GM18907 (cell line): ENCODE measurements at regions not wholly inside any gene's neighbourhood (a gene's known extent, or its start where the extent isn't known, plus 50 kb on each side); places are given as distances from the start of the nearest gene placed in this dataset.

Source experiments
- ATAC-seq: cut with Tn5 transposase; IDR thresholded peaks from one replicate; pipeline ENCODE4 v1.9.1; 2021; ENCODE audit warnings: mild to moderate bottlenecking, moderate library complexity; ENCODE audit not compliant: unreplicated experiment

DNA sequence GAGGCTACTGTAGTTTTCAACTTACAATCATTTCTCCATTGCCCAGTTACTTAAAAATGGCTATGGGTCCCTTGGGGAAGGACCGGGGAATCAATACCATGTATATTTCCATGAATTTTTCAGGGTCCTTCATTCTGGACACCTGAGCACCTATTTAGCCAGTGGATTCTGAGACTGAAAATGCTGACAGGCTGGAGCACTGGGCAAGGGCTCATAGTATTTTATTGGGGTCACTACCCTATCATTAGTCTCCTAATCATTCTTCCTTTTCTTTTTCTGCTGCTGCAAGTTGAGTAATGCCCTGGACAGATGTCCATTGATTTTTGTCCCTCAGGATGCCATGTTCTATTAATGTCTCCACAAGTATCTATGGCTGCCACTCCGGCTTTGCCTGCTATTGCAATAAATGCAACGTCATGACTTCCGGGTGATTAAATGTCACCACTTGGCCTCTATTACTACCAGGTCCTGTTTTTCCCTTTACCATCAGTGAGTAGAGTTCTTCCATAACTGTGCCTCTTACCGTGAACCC lies 279.3 kb upstream of the FBXL7 start:
- ATAC-seq, result no peak

DNA sequence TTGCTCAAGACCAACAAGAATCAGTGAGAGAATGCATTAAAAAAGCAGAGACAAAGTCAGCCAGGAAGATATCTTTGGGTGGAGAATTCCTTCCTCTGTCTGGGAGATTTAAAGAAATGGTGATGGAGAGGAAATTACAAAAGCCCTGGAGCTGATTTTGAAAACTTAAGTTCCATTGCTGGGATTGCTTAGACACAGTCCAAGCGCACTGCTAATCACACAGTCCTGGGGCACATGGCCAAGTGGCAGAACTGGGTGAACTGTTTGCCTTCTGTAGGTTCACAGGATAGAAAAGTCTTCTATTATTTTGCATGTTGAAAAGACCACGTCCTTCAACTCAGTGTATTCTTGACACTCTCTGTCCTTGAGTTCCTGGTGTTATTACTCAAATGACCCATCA lies 284.9 kb upstream of the FBXL7 start:
- ATAC-seq, result no peak

GRCh38 chr5:15214010-15214409 lies 286.0 kb upstream of the FBXL7 start:
- ATAC-seq, result no peak

DNA sequence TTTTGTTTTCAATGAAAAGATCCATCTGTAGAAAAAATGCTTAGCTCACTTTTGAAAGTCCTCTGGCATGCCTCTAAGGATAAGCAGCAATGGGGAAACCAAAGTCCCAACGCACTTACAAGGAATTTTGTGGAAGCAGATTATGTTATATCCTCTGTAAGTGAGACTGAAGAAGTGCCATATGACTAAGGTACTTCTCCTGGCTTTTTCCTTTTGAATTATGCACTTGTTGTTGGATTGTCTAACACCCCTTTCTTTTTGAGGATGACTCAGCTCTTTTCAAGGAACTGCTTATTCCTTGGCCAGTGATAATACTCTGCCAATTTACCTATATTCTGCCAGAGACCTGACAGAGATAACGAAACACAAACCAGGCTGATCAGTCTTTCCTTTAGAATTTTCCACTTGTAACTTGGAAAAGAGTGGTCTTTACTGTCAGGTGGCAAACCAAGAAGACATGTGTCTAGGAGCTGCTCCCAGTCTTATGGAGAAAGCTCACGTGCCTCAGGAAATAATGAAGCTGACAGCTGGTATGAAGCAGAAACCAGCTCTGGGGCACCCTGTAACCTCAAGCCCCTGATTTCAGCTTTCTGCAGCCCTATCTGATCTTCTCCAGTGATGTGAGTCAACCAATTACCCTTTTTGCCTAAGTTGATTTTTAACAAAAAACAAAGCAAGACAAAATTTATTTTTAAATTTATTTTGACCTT lies 290.8 kb upstream of the FBXL7 start:
- no peak for ATAC-seq

DNA sequence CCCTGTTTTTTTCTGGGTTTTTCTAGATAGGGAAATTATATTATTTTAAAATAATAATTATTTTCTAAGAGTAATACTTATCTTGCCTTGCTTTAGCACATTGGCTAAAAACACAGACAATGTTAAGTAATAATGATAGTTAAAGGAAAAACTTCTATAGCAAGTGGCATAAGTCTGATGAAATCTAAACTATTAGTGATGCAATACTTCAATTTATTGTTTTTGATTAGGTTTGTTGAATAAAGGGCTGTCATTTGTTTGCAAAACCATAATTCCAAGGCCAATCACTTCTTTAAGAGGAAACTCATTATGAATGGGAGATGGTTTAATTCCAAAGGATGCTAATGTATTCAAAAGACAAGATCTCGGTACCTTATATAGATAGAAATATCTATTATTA lies 293.8 kb upstream of the FBXL7 start:
- no peak for ATAC-seq

- no peak for ATAC-seq
Measured at GRCh38 chr5:15203376-15203775, 296.6 kb upstream of the FBXL7 start.

- no peak for ATAC-seq
Measured at GRCh38 chr5:15191012-15191411, 309.0 kb upstream of the FBXL7 start.

GRCh38 chr5:15183520-15183919 lies 311.9 kb upstream of the ANKH start:
- ATAC-seq, result no peak

- ATAC-seq, result no peak
Measured at GRCh38 chr5:15170173-15170572, 298.6 kb upstream of the ANKH start.

DNA sequence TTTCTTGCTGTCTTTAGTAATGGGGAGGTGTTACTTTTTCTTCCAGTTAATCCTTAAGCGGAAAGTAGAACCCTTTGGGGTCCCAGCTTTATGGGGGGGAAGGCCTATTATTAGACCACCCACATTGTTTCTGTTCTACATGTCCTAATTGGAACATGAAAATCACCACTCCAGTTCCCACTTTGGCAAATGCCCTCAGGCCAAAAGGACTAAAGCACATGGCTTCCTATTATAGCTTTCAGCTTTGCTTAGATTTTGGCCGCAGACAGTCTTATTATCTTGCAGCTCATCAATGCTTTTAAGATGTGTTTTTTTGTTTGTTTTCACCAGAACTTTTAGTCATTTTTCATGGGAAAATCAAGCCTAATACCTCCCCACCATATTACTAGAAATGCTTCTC lies 296.8 kb upstream of the ANKH start:
- ATAC-seq, result no peak

DNA sequence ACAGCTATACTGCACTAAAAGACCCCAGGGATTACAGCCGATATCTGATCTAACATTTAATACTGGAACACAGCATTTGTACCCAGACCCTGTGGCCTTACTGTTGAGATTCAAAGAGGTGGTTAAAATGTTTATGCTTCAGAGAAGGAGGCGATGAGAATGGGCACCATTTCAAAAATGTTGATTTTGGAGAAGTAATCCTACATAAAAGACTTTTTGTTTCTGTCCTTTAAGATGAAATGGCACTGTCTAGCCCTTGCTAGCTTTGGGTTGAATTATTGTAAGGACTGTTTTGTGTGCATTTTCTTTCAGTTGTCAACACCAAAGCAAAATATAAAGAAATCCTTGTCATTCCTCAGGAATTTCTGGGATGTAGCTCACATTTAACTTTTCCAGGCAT lies 288.5 kb upstream of the ANKH start:
- no peak for ATAC-seq

DNA sequence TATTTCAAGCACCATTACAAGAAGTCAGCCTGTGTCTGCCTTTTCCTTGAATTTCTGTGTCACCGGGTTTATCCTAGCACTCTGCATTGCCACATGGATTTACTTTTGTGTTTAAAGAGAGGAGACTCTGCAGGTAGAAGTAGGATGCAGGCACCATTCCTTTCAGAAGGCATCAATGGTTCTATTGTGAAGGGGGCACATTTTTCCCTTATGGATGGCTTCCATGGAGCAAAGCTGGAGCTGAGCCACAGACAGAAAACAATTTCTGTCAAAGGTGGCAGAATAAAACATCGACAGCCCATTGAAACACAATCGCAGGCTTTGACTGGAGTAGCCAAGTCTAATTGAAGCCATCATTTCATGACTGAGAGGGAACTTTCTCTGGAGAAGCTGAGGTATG lies 288.0 kb upstream of the ANKH start:
- ATAC-seq, result no peak

- ATAC-seq, result no peak
Measured at GRCh38 chr5:15142458-15142857, 270.9 kb upstream of the ANKH start.

- ATAC-seq, result no peak
Measured at GRCh38 chr5:15137414-15137813, 265.8 kb upstream of the ANKH start.

- no peak for ATAC-seq
Measured at GRCh38 chr5:15135661-15136060, 264.1 kb upstream of the ANKH start.

DNA sequence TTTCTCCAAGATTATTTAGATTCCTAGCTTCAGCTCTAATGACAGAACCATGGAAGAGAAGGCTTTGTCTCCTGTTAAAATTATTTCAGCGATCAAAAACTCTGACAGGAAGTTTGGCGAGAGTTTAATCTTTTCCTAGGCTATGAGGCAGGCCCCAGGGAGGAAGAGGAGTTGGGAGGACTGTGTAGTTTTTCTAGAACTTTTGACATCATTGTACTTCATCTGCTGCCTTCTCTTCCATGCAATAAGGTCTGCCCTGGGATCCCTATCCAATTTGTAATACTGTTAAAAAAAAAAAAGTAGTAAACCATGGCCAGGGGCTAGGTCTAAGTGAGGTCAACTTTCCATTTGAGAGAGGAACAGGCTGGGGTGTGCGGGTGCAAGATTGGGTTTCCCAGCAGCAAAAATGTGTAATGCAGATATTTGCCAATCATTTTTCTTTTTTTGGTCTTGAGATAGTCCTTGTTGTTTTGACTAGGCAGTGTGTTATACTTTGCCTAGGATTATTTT lies 261.9 kb upstream of the ANKH start:
- ATAC-seq, result no peak

DNA sequence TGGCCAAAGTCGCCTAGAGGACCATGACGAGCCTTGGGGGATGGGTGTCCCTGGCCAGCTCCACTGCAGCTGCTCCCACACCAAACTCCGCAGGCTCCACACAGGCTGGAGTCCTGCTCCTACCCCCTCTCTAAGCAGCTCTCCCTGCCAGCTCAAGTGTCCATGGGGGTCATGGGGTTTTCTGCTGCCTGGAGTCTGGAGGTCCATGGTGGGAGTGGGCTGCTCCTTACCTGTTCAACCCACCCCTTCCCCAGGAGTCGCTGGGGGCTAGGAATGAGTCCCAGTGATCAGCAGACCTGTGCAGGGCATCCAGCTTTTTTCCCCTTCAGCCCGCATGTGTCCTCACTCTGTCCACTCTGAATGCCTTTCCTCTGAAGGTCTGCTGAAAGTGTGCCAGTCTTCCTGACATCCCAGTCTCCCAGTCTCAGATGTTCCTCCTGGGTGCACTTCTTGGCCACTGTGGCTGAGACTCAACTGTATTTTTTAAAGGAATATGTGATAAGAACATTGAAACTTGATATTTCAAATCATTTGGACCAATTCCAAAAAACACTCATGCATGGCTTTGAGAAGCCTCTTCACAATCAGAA lies 261.3 kb upstream of the ANKH start:
- ATAC-seq, result no peak

DNA sequence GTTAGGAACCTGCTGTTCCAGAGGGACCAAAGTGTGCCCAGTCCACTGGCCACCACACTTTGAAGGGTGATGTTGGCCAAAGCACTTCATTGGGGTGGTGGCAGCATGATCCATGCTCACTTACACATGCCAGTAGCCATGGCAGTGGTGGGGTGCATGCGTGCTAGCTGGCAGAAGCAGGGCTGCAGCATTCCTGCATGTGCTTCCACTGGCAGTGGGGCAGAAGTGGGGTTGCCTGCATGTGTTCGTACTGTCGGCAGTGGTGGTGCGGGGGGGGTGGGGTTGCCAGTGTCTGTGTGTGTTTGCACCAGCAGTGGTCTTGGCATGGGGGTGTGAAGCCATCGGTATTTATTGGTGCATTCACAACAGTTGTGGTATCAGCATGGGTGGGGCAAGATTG lies 260.3 kb upstream of the ANKH start:
- ATAC-seq, result no peak

DNA sequence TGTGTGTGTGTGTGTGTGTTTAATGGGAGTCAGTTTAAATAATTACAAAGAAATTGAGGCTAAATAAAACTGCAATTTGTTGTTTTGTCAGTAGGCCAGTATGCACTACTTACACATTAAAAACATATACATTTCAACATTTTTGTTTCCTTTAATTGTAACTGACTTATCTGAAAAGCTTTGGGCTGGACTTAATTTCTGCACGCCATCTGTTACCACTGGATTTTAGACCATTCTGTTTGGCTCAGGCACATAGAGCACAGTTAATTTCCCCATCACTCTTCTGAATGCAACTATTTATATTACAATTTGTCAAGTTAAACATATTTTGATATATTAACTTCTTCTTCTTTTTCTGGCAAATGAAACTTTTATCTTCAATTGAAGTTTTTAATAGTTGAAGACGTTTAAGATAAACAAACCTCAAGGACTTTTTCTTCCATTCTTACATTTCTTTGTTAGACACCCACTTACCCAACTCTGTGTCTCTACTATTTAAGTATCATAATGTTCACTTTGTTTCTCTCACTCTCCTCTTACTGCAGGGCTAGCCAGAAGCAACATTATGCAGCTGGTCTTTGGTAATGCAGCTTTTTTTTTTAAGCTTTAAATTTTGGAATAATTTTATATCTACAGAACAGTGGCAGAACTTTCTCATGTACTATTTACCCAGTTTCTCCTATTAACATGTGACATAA lies 253.4 kb upstream of the ANKH start:
- ATAC-seq, result no peak

DNA sequence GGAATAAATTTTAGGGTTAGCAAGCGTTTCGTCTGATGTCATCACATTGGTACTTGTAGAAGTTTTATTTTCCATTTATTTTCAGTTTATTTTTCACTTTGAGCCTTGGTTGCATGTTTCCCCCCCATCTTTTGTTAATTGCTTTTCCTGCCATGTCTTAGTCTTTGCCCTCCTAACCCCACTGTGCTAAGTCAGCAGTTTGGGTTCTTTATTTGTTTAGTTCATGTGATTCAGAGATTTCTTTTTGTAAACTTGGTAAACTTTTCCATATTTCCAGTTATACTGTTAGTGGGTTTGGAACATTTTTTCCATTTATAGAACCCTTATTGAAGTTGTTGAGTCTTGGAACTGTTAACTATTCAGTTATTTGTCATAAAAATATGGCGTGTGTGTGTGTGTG lies 252.9 kb upstream of the ANKH start:
- ATAC-seq, result no peak

- no peak for ATAC-seq
Measured at GRCh38 chr5:15117688-15118087, 246.1 kb upstream of the ANKH start.

DNA sequence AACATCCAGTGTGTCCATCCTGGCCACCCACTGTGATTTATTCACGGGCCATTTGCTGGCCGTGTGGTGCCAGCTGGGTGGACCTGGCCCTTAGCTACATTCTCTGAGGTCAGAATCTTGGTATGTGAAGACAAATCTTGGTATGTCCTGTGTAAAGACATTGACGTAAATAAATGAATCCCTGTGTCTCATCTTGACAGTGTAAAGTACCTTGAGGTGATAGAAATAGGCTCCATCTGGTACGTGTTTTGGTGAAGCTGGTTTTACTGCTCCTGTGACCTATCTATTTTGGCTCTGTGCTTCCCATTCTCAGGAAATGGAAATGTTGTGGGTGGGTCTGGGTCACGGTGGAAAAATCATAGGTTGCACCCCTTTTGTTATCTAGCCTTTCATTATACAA lies 245.4 kb upstream of the ANKH start:
- ATAC-seq, result no peak
